Fibroblast of villous mesenchyme (primary cell): ENCODE measurements at regions not wholly inside any gene's neighbourhood (a gene's known extent, or its start where the extent isn't known, plus 50 kb on each side); places are given as distances from the start of the nearest gene placed in this dataset.

Source experiments
- DNase-seq: peaks from one replicate; pipeline ENCODE4 v3.0.0-alpha.2; 2010; ENCODE audit warnings: low read depth
- H3K4me3 ChIP-seq: 2 replicates; pipeline ENCODE4 v1.5.1; 2011; ENCODE audit warnings: low read depth, mild to moderate bottlenecking, low read length
- TF ChIP-seq, protein P1 (sequence below): IDR thresholded peaks from 2 replicates; pipeline ENCODE4 v1.5.1; 2012; ENCODE audit warnings: low read depth, mild to moderate bottlenecking, low read length; ENCODE audit not compliant: insufficient read depth

DNA sequence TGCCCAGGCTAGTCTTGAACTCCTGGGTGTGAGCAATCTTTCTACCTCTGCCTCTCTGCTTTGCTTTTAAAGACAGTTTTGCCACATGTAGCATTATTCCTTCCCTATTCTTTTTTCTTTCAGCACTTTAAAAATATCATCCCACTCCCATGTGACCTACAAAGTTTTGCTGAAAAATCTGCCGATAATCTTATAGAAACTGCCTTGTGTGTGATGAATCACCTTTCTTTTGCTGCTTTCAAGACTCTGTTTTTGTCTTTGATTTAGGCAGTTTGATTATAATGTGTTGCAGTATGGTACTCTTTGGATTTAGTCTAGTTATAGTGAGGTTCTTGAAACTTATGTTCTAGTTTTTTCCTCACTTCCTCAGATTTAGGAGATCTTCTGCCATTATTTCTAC is 142.0 kb upstream of the KIF2B start:
- DNase-seq: no peak
- TF ChIP-seq, protein P1, sequence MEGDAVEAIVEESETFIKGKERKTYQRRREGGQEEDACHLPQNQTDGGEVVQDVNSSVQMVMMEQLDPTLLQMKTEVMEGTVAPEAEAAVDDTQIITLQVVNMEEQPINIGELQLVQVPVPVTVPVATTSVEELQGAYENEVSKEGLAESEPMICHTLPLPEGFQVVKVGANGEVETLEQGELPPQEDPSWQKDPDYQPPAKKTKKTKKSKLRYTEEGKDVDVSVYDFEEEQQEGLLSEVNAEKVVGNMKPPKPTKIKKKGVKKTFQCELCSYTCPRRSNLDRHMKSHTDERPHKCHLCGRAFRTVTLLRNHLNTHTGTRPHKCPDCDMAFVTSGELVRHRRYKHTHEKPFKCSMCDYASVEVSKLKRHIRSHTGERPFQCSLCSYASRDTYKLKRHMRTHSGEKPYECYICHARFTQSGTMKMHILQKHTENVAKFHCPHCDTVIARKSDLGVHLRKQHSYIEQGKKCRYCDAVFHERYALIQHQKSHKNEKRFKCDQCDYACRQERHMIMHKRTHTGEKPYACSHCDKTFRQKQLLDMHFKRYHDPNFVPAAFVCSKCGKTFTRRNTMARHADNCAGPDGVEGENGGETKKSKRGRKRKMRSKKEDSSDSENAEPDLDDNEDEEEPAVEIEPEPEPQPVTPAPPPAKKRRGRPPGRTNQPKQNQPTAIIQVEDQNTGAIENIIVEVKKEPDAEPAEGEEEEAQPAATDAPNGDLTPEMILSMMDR: no peak
- H3K4me3 ChIP-seq: no peak overlapping the region

DNA sequence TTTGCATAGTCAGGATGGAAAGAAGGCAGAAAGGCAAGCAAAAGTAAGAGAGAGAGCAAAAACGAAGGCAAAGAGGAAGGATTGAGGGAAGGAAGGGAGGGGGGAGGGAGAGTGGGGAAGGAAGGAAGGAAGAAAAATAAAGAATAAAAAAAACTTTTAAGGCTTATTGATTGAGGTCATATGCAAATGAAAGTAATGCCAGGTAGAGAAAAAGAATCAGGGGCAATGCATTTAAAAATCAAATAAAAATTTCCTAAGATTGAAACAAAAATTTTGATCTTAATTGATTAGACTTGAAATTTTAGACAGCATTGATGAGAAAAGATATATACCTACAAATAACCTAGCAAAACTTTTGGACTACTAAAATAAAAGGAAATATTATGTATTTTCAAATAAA is 153.9 kb upstream of the KIF2B start:
- H3K4me3 ChIP-seq: no peak overlapping the region
- no peak for DNase-seq
- TF ChIP-seq, protein P1: no peak

DNA sequence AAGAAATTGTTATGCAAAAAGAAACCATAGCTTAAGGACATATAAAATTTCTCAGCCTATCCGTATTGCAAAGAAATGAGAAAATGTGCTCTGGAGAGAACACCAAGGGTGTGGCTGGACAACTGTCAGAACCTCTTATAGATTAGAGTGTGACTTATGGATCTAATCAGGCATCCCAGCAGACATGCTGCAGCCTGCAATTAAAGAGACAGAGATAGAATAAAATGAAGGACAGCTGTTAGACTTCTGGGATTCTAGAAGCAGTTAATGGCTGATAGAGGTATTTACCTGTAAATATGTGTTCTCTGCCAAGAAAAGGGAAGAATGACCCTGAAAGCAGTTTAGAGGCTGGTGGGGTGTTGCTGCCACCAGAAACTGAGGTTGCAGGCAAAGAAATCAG is 160.1 kb upstream of the KIF2B start:
- TF ChIP-seq, protein P1: no peak
- H3K4me3 ChIP-seq: no peak overlapping the region
- DNase-seq: no peak

DNA sequence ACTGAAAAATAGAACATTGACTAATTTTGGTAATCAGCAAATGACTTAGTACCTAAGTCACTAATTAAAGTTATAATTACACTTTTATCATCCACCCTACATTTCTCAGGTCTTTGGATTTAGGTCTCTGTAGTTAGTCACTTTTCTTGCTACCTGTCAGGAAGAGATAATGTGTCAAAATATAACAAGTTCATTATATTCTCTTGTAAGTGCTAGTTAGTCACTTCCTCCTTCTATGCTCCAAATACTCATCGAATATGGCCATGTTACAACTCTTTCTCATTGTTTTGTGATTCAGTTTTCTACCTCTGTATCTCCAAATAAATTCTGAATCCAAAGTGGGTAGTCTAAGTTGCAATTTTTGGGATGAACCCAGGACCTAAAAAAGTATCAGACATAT is 163.5 kb upstream of the KIF2B start:
- DNase-seq: no peak
- TF ChIP-seq, protein P1: no peak
- H3K4me3 ChIP-seq: no peak overlapping the region

DNA sequence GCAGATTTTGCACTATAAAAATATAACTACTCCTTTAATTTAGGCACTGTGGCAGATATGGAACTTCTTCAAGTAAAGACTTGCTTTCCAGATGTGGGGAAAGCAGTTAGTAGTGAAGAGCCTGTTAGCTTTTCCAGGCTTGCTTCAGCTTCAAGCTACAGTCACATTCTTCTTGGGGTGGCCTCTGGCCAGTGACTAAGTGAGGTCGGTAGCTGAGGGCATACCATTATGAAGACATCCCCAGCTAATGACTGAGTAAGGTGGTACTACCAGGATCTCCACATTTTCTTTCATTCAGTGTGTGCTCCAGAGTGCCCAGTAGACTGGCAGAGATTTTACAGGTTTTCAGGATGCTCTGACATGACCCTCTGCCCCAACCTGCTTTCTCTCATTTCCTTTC is 167.1 kb upstream of the KIF2B start:
- TF ChIP-seq, protein P1: no peak
- H3K4me3 ChIP-seq: no peak overlapping the region
- DNase-seq: no peak

DNA sequence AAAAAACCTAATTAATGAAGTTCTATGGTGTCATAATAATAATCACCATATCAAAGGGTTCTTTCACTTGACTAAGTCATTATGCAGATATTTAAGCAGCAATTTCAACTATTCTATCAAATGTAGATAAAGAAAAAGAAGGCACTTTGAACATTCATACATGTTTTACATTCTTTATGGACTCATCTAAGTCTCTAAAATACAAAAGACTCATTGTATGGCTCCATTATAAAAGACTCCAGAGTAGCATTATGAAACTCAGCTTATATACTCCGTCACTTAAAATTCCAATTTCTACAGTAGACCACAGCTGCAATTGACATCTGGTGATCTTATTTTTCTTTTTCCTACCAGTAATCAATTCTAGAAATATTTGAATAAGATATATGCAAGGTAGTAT is 173.5 kb upstream of the KIF2B start:
- TF ChIP-seq, protein P1: no peak
- no peak overlapping the region for H3K4me3 ChIP-seq
- DNase-seq: no peak

DNA sequence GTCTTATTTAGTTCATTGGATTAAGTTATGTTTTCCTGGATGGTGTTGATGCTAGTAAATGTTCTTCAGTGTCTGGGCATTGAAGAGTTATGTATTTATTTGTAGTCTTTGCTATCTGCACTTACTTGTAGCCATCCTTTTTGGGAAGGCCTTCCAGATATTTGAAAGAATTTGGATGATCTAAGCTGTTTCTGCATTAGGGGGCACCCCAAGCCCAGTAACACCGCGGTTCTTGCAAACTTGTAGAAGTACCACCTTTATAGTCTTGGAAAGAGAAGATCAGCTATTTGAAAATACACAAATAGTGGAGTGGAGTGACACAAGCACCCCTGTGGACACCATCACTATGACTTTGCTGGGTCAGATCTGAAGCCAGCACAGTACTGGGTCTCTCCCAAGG is 175.9 kb upstream of the KIF2B start:
- DNase-seq: no peak
- TF ChIP-seq, protein P1: no peak
- no peak overlapping the region for H3K4me3 ChIP-seq
